Endothelial cell of umbilical vein (primary cell): ENCODE measurements at regions not wholly inside any gene's neighbourhood (a gene's known extent, or its start where the extent isn't known, plus 50 kb on each side); places are given as distances from the start of the nearest gene placed in this dataset.

ENCODE experiments used
- FOS ChIP-seq: IDR thresholded peaks from 2 replicates; pipeline ENCODE4 v1.6.1; 2011; ENCODE audit warnings: mild to moderate bottlenecking, low read length, moderate library complexity, borderline replicate concordance; ENCODE audit not compliant: insufficient read depth
- JUN ChIP-seq: IDR thresholded peaks from 2 replicates; pipeline ENCODE4 v1.6.1; 2011; ENCODE audit warnings: borderline replicate concordance, low read depth; ENCODE audit not compliant: insufficient read length, insufficient read depth
- MYC ChIP-seq: IDR thresholded peaks from one replicate; pipeline ENCODE4 v1.6.1; 2011; ENCODE audit warnings: mild to moderate bottlenecking, low read depth, low read length
- POLR2A ChIP-seq: IDR thresholded peaks from 2 replicates; pipeline ENCODE4 v1.6.1; 2012; ENCODE audit warnings: low read depth, mild to moderate bottlenecking, control low read depth, low read length
- POLR2AphosphoS5 ChIP-seq: IDR thresholded peaks from 2 replicates; pipeline ENCODE4 v1.6.1; 2012; ENCODE audit warnings: low read depth, mild to moderate bottlenecking, control low read depth, low read length, moderate library complexity; ENCODE audit not compliant: insufficient read depth
- TF ChIP-seq, protein P1 (sequence below), 2 donors: IDR thresholded peaks; 1 replicate in 1 of 2; 2 replicates in 1 of 2; pipeline ENCODE4 v1.5.1; 2011; ENCODE audit warnings: low read length in 2 of 2, mild to moderate bottlenecking in 2 of 2, moderate library complexity in 2 of 2, control low read depth in 1 of 2, inconsistent platforms in 1 of 2, low read depth in 1 of 2; ENCODE audit not compliant: insufficient read depth in 1 of 2; ENCODE audit errors: extremely low read depth in 1 of 2
- TF ChIP-seq, protein P2 (sequence below): IDR thresholded peaks from 2 replicates; pipeline ENCODE4 v1.6.1; 2011; ENCODE audit not compliant: insufficient read depth, insufficient read length

DNA sequence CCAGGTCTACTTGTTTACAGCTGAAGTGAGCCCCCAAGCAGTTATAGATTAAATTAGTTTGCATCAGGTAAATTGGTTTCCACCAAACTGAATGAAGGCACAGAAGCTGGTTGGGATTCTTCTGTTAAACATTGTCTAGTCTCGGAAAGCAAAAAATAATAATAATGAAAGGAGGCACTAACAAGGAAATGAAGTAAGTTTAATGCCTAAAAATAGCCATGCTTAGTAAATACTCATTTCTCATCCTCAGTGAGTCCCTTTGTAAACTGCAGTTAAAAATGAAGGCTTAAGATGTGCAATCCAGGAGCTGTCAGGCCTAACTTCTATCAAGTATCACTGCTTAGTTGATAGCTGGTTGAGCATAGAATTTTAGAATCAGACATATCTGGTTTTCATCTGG lies 113.5 kb downstream of the BTG1 start:
- TF ChIP-seq, protein P1, sequence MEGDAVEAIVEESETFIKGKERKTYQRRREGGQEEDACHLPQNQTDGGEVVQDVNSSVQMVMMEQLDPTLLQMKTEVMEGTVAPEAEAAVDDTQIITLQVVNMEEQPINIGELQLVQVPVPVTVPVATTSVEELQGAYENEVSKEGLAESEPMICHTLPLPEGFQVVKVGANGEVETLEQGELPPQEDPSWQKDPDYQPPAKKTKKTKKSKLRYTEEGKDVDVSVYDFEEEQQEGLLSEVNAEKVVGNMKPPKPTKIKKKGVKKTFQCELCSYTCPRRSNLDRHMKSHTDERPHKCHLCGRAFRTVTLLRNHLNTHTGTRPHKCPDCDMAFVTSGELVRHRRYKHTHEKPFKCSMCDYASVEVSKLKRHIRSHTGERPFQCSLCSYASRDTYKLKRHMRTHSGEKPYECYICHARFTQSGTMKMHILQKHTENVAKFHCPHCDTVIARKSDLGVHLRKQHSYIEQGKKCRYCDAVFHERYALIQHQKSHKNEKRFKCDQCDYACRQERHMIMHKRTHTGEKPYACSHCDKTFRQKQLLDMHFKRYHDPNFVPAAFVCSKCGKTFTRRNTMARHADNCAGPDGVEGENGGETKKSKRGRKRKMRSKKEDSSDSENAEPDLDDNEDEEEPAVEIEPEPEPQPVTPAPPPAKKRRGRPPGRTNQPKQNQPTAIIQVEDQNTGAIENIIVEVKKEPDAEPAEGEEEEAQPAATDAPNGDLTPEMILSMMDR (IDR thresholded peaks at IDR 0.05; ENCODE audit: extremely low read depth in 1 of 2, insufficient read depth in 1 of 2, low read depth in 1 of 2, low read length in 2 of 2): no peak
- TF ChIP-seq JUN (no peak), POLR2AphosphoS5 (no peak), POLR2A (no peak), FOS (no peak), MYC (no peak)
- TF ChIP-seq, protein P2, sequence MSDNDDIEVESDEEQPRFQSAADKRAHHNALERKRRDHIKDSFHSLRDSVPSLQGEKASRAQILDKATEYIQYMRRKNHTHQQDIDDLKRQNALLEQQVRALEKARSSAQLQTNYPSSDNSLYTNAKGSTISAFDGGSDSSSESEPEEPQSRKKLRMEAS: no peak
